K562 (cell line): ENCODE measurements at regions not wholly inside any gene's neighbourhood (a gene's known extent, or its start where the extent isn't known, plus 50 kb on each side); places are given as distances from the start of the nearest gene placed in this dataset.

Experiments
- ATAC-seq: fragments of 200-7000 bp; cut with Tn5 transposase; 3 replicates; pipeline ENCODE4 v1.9.1; 2020; ENCODE audit warnings: moderate library complexity
- BruUV-seq: library from RNA; stranded (reverse); fragments of 400-500 nt; replicated peaks from 2 replicates; lab custom pipeline; 2021; lab: Mats Ljungman, UMichigan
- CTCF ChIA-PET: fragments of 300-600 bp; formaldehyde crosslinking; extraction: SDS; loops from one replicate; lab custom pipeline; 2021; ENCODE audit warnings: low intra/inter-chr PET ratio; lab: Yijun Ruan, JAX
- POLR2A ChIA-PET: fragments of 300-600, 350-650 bp; sonication (Branson Sonifier 250); formaldehyde crosslinking; extraction: SDS; loops from one replicate; lab custom pipeline; 2021; ENCODE audit warnings: antibody characterized with exemption, inconsistent platforms; lab: Yijun Ruan, JAX
- DNase-seq, 4 experiments: peaks; one replicate each; pipeline versions ENCODE4 v3.0.0 to v3.0.0-alpha.2; 2011 to 2018; ENCODE audit warnings: low spot score in 3 of 4, mixed read lengths in 3 of 4; ENCODE audit errors: extremely low read depth in 1 of 4
- FAIRE-seq: peaks from 2 replicates; lab custom pipeline; 2011; peaks lifted over from hg19 to GRCh38; lab: Jason Lieb, UNC
- H2AFZ ChIP-seq: 2 replicates; pipeline ENCODE4 v1.6.0; 2011; ENCODE audit warnings: low read depth, low read length, control low read depth, inconsistent platforms
- H3K27ac ChIP-seq: fragments of 200-600 bp; 3 replicates; pipeline ENCODE4 v1.8.0; 2011; ENCODE audit warnings: low read depth, mild to moderate bottlenecking, control low read depth, inconsistent platforms, low read length, moderate library complexity, mixed read lengths; ENCODE audit errors: extremely low read depth
- H3K27me3 ChIP-seq, 2 experiments: fragments of 300-600 bp in 1 of 2; 2 replicates in 1 of 2; 3 replicates in 1 of 2; pipeline versions ENCODE4 v1.6.0 to v1.8.0; 2011; ENCODE audit warnings: inconsistent platforms in 2 of 2, low read length in 2 of 2, mild to moderate bottlenecking in 1 of 2, mixed read lengths in 1 of 2, moderate library complexity in 1 of 2; ENCODE audit not compliant: control insufficient read depth in 2 of 2, insufficient read depth in 2 of 2
- H3K36me3 ChIP-seq: fragments of 300-600 bp; 3 replicates; pipeline ENCODE4 v1.8.0; 2011; ENCODE audit warnings: mild to moderate bottlenecking, low read length, inconsistent platforms; ENCODE audit not compliant: control insufficient read depth, insufficient read depth
- H3K4me1 ChIP-seq, 2 experiments: fragments of 200-600 bp in 1 of 2; replicated peaks in 1 of 2; 2 replicates in 1 of 2; 3 replicates in 1 of 2; pipeline versions ENCODE4 v1.5.1 to v1.8.0; 2011; ENCODE audit warnings: inconsistent platforms in 2 of 2, low read length in 2 of 2, mild to moderate bottlenecking in 1 of 2, mixed read lengths in 1 of 2, moderate library complexity in 1 of 2; ENCODE audit not compliant: control insufficient read depth in 2 of 2, insufficient read depth in 2 of 2
- H3K4me2 ChIP-seq: 2 replicates; pipeline ENCODE4 v1.6.1; 2011; ENCODE audit warnings: low read length, control low read depth, inconsistent platforms, mixed read lengths; ENCODE audit not compliant: insufficient read depth
- H3K4me3 ChIP-seq: fragments of 200-600 bp; sonication (generic), shearing (Covaris generic); 2 replicates; pipeline ENCODE4 v1.5.1; 2016; ENCODE audit warnings: control low read depth, inconsistent platforms
- H3K79me2 ChIP-seq: fragments of 200-600 bp; 3 replicates; pipeline ENCODE4 v1.8.0; 2011; ENCODE audit warnings: low read length, inconsistent platforms; ENCODE audit not compliant: control insufficient read depth, insufficient read depth
- H3K9ac ChIP-seq, 2 experiments: 2 replicates each; pipeline versions ENCODE4 v1.6.0 to v1.6.1; 2011; ENCODE audit warnings: low read depth in 2 of 2, low read length in 2 of 2, control low read depth in 1 of 2, inconsistent platforms in 1 of 2, mild to moderate bottlenecking in 1 of 2, mixed read lengths in 1 of 2; ENCODE audit not compliant: insufficient read depth in 1 of 2
- H3K9me1 ChIP-seq: one replicate; pipeline ENCODE4 v1.6.0; 2011; ENCODE audit warnings: inconsistent platforms, mild to moderate bottlenecking, low read length, moderate library complexity; ENCODE audit not compliant: control insufficient read depth, insufficient read depth
- H3K9me3 ChIP-seq: replicated peaks from 2 replicates; pipeline ENCODE4 v1.5.1; 2011; ENCODE audit warnings: low read depth, low read length, inconsistent platforms; ENCODE audit not compliant: control insufficient read depth, insufficient read depth
- H4K20me1 ChIP-seq: replicated peaks from 2 replicates; pipeline ENCODE4 v1.6.1; 2011; ENCODE audit warnings: low read length, inconsistent platforms, mixed read lengths; ENCODE audit not compliant: control insufficient read depth, insufficient read depth
- RAD21 ChIP-seq, 2 experiments: fragments of 250-450 bp in 1 of 2; fragments of 450-650 bp in 1 of 2; sonication (Bioruptor Pico) in 1 of 2; formaldehyde crosslinking in 1 of 2; IDR thresholded peaks in 1 of 2; conservative IDR thresholded peaks in 1 of 2; 2 replicates each; pipeline versions ENCODE4 v1.4.0 to v1.8.0; 2020 to 2022; ENCODE audit warnings: mild to moderate bottlenecking in 2 of 2, moderate library complexity in 1 of 2
- RBM14 ChIP-seq: fragments of 200-400 bp; formaldehyde crosslinking; IDR thresholded peaks from 2 replicates; pipeline ENCODE4 v1.6.1; 2018; ENCODE audit warnings: low read depth, mild to moderate bottlenecking, low read length, moderate library complexity, borderline replicate concordance; ENCODE audit not compliant: insufficient read depth
- ZFP30 ChIP-seq: fragments of 250-450 bp; sonication (Bioruptor Pico); IDR thresholded peaks from 2 replicates; pipeline ENCODE4 v1.8.0; 2022; ENCODE audit warnings: moderate library complexity, mild to moderate bottlenecking, inconsistent platforms, borderline replicate concordance
- WGBS: fragments of 100-300 bp; shearing (Covaris generic); methylation state at CpG from one replicate; pipeline ENCODE4 v1.1.6; 2016; ENCODE audit warnings: low coverage, mixed read lengths; ENCODE audit not compliant: insufficient coverage; ENCODE audit errors: missing lambda C conversion rate; 5-methylcytosine and 5-hydroxymethylcytosine counted together
- in situ Hi-C: fragments of 300-500 bp; cut with MboI; formaldehyde crosslinking; loops from 4 replicates; pipeline ENCODE4 v1.15.0; 2018; ENCODE audit warnings: inconsistent platforms, mixed read lengths
- intact Hi-C: fragments of 100-400 bp; cut with micrococcal nuclease; formaldehyde crosslinking; loops from 2 replicates; pipeline ENCODE4 v1.14.2; 2022
- TF ChIP-seq, protein P1 (sequence below), 3 experiments: IDR thresholded peaks in 2 of 3; conservative IDR thresholded peaks in 1 of 3; 2 replicates each; pipeline ENCODE4 v1.5.1; 2011 to 2012; ENCODE audit warnings: low read length in 3 of 3, mild to moderate bottlenecking in 3 of 3, control low read depth in 2 of 3, improper control_type of control experiment in 1 of 3, inconsistent platforms in 1 of 3, low read depth in 1 of 3, mixed read lengths in 1 of 3, moderate library complexity in 1 of 3; ENCODE audit not compliant: insufficient read depth in 2 of 3

DNA sequence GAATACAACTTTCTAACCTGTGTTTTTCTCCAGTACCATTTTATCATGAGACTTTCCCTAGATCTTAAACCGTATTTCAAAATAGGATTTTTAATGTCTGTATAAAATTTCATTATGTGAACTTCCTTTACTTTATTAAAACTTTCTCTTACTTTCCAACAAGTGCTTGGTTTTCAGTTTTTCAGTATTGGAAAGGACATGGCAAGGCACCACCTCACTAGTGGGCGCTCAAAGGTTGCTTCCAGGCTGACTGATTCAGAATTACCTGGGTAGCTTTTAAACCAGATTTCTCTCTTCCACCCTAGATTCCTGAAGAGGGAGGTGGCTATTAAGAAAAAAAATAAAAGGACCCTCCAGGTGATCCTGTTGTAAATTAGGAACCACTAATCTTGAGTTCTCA is 236.6 kb downstream of the SOX2 start:
- Histone ChIP-seq H3K4me3 (no peak overlapping the region), H3K4me2 (no peak overlapping the region), H4K20me1 (no peaks in the 10 kb centered on the region), H3K27ac (no peak overlapping the region), H2AFZ (no peak overlapping the region), H3K79me2 (no peaks in the 10 kb centered on the region), H3K9me3 (no peaks in the 10 kb centered on the region), H3K36me3 (no peaks in the 10 kb centered on the region), H3K27me3 (no peaks in the 10 kb centered on the region)
- no peak for ATAC-seq
- in situ Hi-C loops = no loop called here
- no peak for FAIRE-seq
- 3% methylated on average over 2 of the region's 2 CpGs for WGBS
- BruUV-seq = no TSS peak
- DNase-seq = no peak
- TF ChIP-seq, protein P1, sequence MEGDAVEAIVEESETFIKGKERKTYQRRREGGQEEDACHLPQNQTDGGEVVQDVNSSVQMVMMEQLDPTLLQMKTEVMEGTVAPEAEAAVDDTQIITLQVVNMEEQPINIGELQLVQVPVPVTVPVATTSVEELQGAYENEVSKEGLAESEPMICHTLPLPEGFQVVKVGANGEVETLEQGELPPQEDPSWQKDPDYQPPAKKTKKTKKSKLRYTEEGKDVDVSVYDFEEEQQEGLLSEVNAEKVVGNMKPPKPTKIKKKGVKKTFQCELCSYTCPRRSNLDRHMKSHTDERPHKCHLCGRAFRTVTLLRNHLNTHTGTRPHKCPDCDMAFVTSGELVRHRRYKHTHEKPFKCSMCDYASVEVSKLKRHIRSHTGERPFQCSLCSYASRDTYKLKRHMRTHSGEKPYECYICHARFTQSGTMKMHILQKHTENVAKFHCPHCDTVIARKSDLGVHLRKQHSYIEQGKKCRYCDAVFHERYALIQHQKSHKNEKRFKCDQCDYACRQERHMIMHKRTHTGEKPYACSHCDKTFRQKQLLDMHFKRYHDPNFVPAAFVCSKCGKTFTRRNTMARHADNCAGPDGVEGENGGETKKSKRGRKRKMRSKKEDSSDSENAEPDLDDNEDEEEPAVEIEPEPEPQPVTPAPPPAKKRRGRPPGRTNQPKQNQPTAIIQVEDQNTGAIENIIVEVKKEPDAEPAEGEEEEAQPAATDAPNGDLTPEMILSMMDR (IDR thresholded peaks at IDR 0.05 in 2 of 3, conservative IDR thresholded peaks at IDR 0.05 in 1 of 3; ENCODE audit: insufficient read depth in 2 of 3, low read depth in 1 of 3, low read length in 3 of 3) = peak in 1 of 3 experiments; percentile 25; a peak in 1 of 6 replicates
- TF ChIP-seq RAD21 (CRISPR knock-in tag; conservative IDR thresholded peaks at IDR 0.05 in 1 of 2, IDR thresholded peaks at IDR 0.05 in 1 of 2) (peak in 1 of 2 experiments; percentile 13; a peak in 1 of 4 replicates), RBM14 (no peak), ZFP30 (CRISPR knock-in tag) (no peak)
- TF ChIP-seq, all 486 proteins: peak for 2
- Histone ChIP-seq H3K9me1 (no peaks in the 10 kb centered on the region), H3K9ac (no peak overlapping the region), H3K4me1 (no peaks in the 10 kb centered on the region; a peak in 1 of 5 replicates)
- intact Hi-C loops = no loop called here
- CTCF ChIA-PET = no interaction called here
- POLR2A ChIA-PET = no interaction called here
